Endothelial cell of umbilical vein (primary cell): ENCODE measurements at regions not wholly inside any gene's neighbourhood (a gene's known extent, or its start where the extent isn't known, plus 50 kb on each side); places are given as distances from the start of the nearest gene placed in this dataset.

ENCODE experiments used
- BruUV-seq: library from RNA; stranded (reverse); fragments of 400-500 nt; replicated peaks from 2 replicates; lab custom pipeline; 2021; lab: Mats Ljungman, UMichigan
- CTCF ChIA-PET: fragments of 300-600, 350-600 bp; sonication (Branson Sonifier 250); formaldehyde crosslinking; loops from one replicate; lab custom pipeline; 2021; ENCODE audit warnings: antibody characterized with exemption, inconsistent platforms; lab: Charles Lee
- POLR2A ChIA-PET: fragments of 300-600, 350-600 bp; sonication (Branson Sonifier 250); formaldehyde crosslinking; loops from one replicate; lab custom pipeline; 2021; ENCODE audit warnings: antibody characterized with exemption, inconsistent platforms; lab: Charles Lee
- DNase-seq: peaks from one replicate; pipeline ENCODE4 v3.0.0-alpha.2; 2011; ENCODE audit warnings: low read depth, low spot score
- FAIRE-seq: peaks from 2 replicates; lab custom pipeline; 2011; peaks lifted over from hg19 to GRCh38; lab: Jason Lieb, UNC
- H2AFZ ChIP-seq: 2 replicates; pipeline ENCODE4 v1.6.0; 2012; ENCODE audit warnings: low read depth, low read length, control low read depth, inconsistent platforms
- H3K27ac ChIP-seq: 2 replicates; pipeline ENCODE4 v1.5.1; 2011; ENCODE audit warnings: low read depth, mild to moderate bottlenecking, control low read depth, low read length, moderate library complexity; ENCODE audit not compliant: insufficient read depth
- H3K27me3 ChIP-seq, 2 experiments: 2 replicates each; pipeline versions ENCODE4 v1.6.0 to v1.6.1; 2011; ENCODE audit warnings: low read length in 2 of 2, mixed read lengths in 1 of 2; ENCODE audit not compliant: control insufficient read depth in 2 of 2, insufficient read depth in 2 of 2
- H3K36me3 ChIP-seq, 2 experiments: 2 replicates in 1 of 2; 3 replicates in 1 of 2; pipeline ENCODE4 v1.5.1; 2011; ENCODE audit warnings: low read length in 2 of 2, mild to moderate bottlenecking in 1 of 2, moderate library complexity in 1 of 2; ENCODE audit not compliant: control insufficient read depth in 2 of 2, insufficient read depth in 2 of 2; ENCODE audit errors: extremely low read depth in 1 of 2
- H3K4me1 ChIP-seq: 3 replicates; pipeline ENCODE4 v1.5.1; 2011; ENCODE audit warnings: mild to moderate bottlenecking, low read length; ENCODE audit not compliant: control insufficient read depth, insufficient read depth; ENCODE audit errors: extremely low read depth
- H3K4me2 ChIP-seq: 2 replicates; pipeline ENCODE4 v1.6.1; 2011; ENCODE audit warnings: low read length, control low read depth, mixed read lengths; ENCODE audit not compliant: insufficient read depth
- H3K4me3 ChIP-seq, 3 experiments: fragments of 200-600 bp in 1 of 3; sonication (generic), shearing (Covaris generic) in 1 of 3; replicated peaks in 1 of 3; 2 replicates each; pipeline ENCODE4 v1.5.1; 2011 to 2016; ENCODE audit warnings: control low read depth in 3 of 3, low read length in 3 of 3, mild to moderate bottlenecking in 2 of 3, inconsistent platforms in 1 of 3, low read depth in 1 of 3, moderate library complexity in 1 of 3; ENCODE audit not compliant: insufficient read depth in 1 of 3
- H3K79me2 ChIP-seq: 2 replicates; pipeline ENCODE4 v1.6.0; 2012; ENCODE audit warnings: low read length, inconsistent platforms; ENCODE audit not compliant: control insufficient read depth, insufficient read depth
- H3K9ac ChIP-seq: replicated peaks from 2 replicates; pipeline ENCODE3; 2011; ENCODE audit warnings: low read length, control low read depth; ENCODE audit not compliant: insufficient read depth; ENCODE audit errors: extremely low read depth
- H3K9me1 ChIP-seq: replicated peaks from 3 replicates; pipeline ENCODE4 v1.6.0; 2011; ENCODE audit warnings: mild to moderate bottlenecking, low read length; ENCODE audit not compliant: control insufficient read depth, insufficient read depth; ENCODE audit errors: extremely low read depth
- H3K9me3 ChIP-seq: replicated peaks from 2 replicates; pipeline ENCODE4 v1.5.1; 2012; ENCODE audit warnings: low read length, inconsistent platforms; ENCODE audit not compliant: control insufficient read depth, insufficient read depth
- H4K20me1 ChIP-seq: replicated peaks from 2 replicates; pipeline ENCODE3; 2011; ENCODE audit warnings: mild to moderate bottlenecking, low read length; ENCODE audit not compliant: control insufficient read depth, insufficient read depth; ENCODE audit errors: extremely low read depth
- CTCF ChIP-seq, 2 donors: IDR thresholded peaks; 1 replicate in 1 of 2; 2 replicates in 1 of 2; pipeline ENCODE4 v1.5.1; 2011; ENCODE audit warnings: low read length in 2 of 2, mild to moderate bottlenecking in 2 of 2, moderate library complexity in 2 of 2, control low read depth in 1 of 2, inconsistent platforms in 1 of 2, low read depth in 1 of 2; ENCODE audit not compliant: insufficient read depth in 1 of 2; ENCODE audit errors: extremely low read depth in 1 of 2
- FOS ChIP-seq: IDR thresholded peaks from 2 replicates; pipeline ENCODE4 v1.6.1; 2011; ENCODE audit warnings: mild to moderate bottlenecking, low read length, moderate library complexity, borderline replicate concordance; ENCODE audit not compliant: insufficient read depth
- GATA2 ChIP-seq: IDR thresholded peaks from 2 replicates; pipeline ENCODE4 v1.7.0; 2011; ENCODE audit warnings: low read depth, mild to moderate bottlenecking, moderate library complexity, mixed read lengths, low read length; ENCODE audit not compliant: insufficient read length, insufficient read depth
- POLR2A ChIP-seq: IDR thresholded peaks from 2 replicates; pipeline ENCODE4 v1.6.1; 2012; ENCODE audit warnings: low read depth, mild to moderate bottlenecking, control low read depth, low read length
- POLR2AphosphoS5 ChIP-seq: IDR thresholded peaks from 2 replicates; pipeline ENCODE4 v1.6.1; 2012; ENCODE audit warnings: low read depth, mild to moderate bottlenecking, control low read depth, low read length, moderate library complexity; ENCODE audit not compliant: insufficient read depth
- dilution Hi-C: fragments of 300-500 bp; cut with MboI; formaldehyde crosslinking; loops from one replicate; pipeline ENCODE4 v1.15.0; 2019; ENCODE audit warnings: low sequenced_read_pairs; ENCODE audit not compliant: extremely low pct_ligation_motif_present
- intact Hi-C: fragments of 100-400 bp; cut with micrococcal nuclease; formaldehyde crosslinking; loops from one replicate; pipeline ENCODE4 v1.10.0; 2022

- Histone ChIP-seq H3K79me2 (no peaks in the 10 kb centered on the region), H4K20me1 (no peaks in the 10 kb centered on the region), H3K27ac (no peak overlapping the region), H3K36me3 (no peaks in the 10 kb centered on the region), H3K4me1 (no peaks in the 10 kb centered on the region), H3K9me3 (no peaks in the 10 kb centered on the region), H2AFZ (no peak overlapping the region), H3K4me3 (no peak overlapping the region), H3K4me2 (no peak overlapping the region), H3K9ac (no peak overlapping the region), H3K27me3 (peaks cover 0 to 5% of the 10 kb centered on the region in 2 experiments), H3K9me1 (no peaks in the 10 kb centered on the region)
- intact Hi-C loops, result loop anchor here (1.0 to 5.0 kb wide), 5 partner anchors 214 to 1431 kb away; no protein-coding TSS in a partner anchor
- FAIRE-seq, result peak; percentile 8
- POLR2A ChIA-PET, result no interaction called here
- no TSS peak for BruUV-seq
- peak; percentile 51 for DNase-seq
- dilution Hi-C loops, result no loop called here
- CTCF ChIA-PET, result interaction anchor here (0.7 to 2.0 kb wide), 16 partner anchors 11 to 1290 kb away, joined by 3 to 9 read pairs (median 4); partner anchors contain the start of gene BTBD3
- TF ChIP-seq POLR2A (no peak), FOS (no peak), GATA2 (no peak), CTCF (IDR thresholded peaks at IDR 0.05; ENCODE audit: extremely low read depth in 1 of 2, insufficient read depth in 1 of 2, low read depth in 1 of 2, low read length in 2 of 2) (peak; percentile 70 to 75), POLR2AphosphoS5 (no peak)
Observed at GRCh38 chr20:11676630-11677287, 240.9 kb upstream of the BTBD3 start.
